SK-N-SH treated with all-trans-retinoic acid at 6 μM for 48 hours (cell line): ENCODE measurements at regions not wholly inside any gene's neighbourhood (a gene's known extent, or its start where the extent isn't known, plus 50 kb on each side); places are given as distances from the start of the nearest gene placed in this dataset.
A peak's percentile ranks its signal among the peaks of the same experiment; 100 is the strongest.

ENCODE experiments used
- ATAC-seq: fragments of 200-7000 bp; cut with Tn5 transposase; 3 replicates; pipeline ENCODE4 v1.9.1; 2020; ENCODE audit warnings: mild to moderate bottlenecking, moderate library complexity
- ARNTL ChIP-seq: fragments of 450-650 bp; formaldehyde crosslinking; IDR thresholded peaks from 2 replicates; pipeline ENCODE4 v1.5.0; 2020; ENCODE audit warnings: low read depth, mild to moderate bottlenecking, moderate library complexity, borderline replicate concordance
- BACH2 ChIP-seq: fragments of 250-450 bp; sonication (Bioruptor Pico); IDR thresholded peaks from 2 replicates; pipeline ENCODE4 v1.9.0; 2021; ENCODE audit warnings: mild to moderate bottlenecking, borderline replicate concordance
- CREB5 ChIP-seq: fragments of 250-450 bp; sonication (Bioruptor Pico); IDR thresholded peaks from 2 replicates; pipeline ENCODE4 v1.5.1; 2020; ENCODE audit warnings: low read depth, mild to moderate bottlenecking, moderate library complexity
- CSRNP3 ChIP-seq: fragments of 250-450 bp; sonication (Bioruptor Pico); IDR thresholded peaks from 2 replicates; pipeline ENCODE4 v1.5.1; 2021; ENCODE audit warnings: mild to moderate bottlenecking, moderate library complexity
- ESRRG ChIP-seq: fragments of 250-450 bp; sonication (Bioruptor Pico); IDR thresholded peaks from 2 replicates; pipeline ENCODE4 v1.6.1; 2021; ENCODE audit warnings: mild to moderate bottlenecking
- GLIS3 ChIP-seq: fragments of 250-450 bp; sonication (Bioruptor Pico); IDR thresholded peaks from 2 replicates; pipeline ENCODE4 v1.5.0; 2020; ENCODE audit warnings: mild to moderate bottlenecking, moderate library complexity
- ISL1 ChIP-seq: fragments of 250-450 bp; sonication (Bioruptor Pico); IDR thresholded peaks from 2 replicates; pipeline ENCODE4 v2.1.2; 2022; ENCODE audit warnings: mild to moderate bottlenecking, moderate library complexity
- OSR1 ChIP-seq: fragments of 250-450 bp; sonication (Bioruptor Pico); IDR thresholded peaks from 2 replicates; pipeline ENCODE4 v1.8.0; 2022; ENCODE audit warnings: moderate library complexity, mild to moderate bottlenecking, inconsistent platforms
- PATZ1 ChIP-seq: fragments of 250-450 bp; sonication (Bioruptor Pico); IDR thresholded peaks from 2 replicates; pipeline ENCODE4 v1.8.0; 2020; ENCODE audit warnings: mild to moderate bottlenecking, moderate library complexity, borderline replicate concordance
- POU6F1 ChIP-seq: fragments of 250-450 bp; sonication (Bioruptor Pico); IDR thresholded peaks from 2 replicates; pipeline ENCODE4 v1.8.0; 2021; ENCODE audit warnings: low read depth, mild to moderate bottlenecking, moderate library complexity, borderline replicate concordance
- PPARA ChIP-seq: fragments of 250-450 bp; sonication (Bioruptor Pico); IDR thresholded peaks from 2 replicates; pipeline ENCODE4 v1.5.0; 2020; ENCODE audit warnings: mild to moderate bottlenecking, borderline replicate concordance
- RARB ChIP-seq: fragments of 250-450 bp; sonication (Bioruptor Pico); IDR thresholded peaks from 2 replicates; pipeline ENCODE4 v1.8.0; 2021; ENCODE audit warnings: mild to moderate bottlenecking, moderate library complexity
- SNAI2 ChIP-seq: fragments of 250-450 bp; sonication (Bioruptor Pico); IDR thresholded peaks from 2 replicates; pipeline ENCODE4 v1.5.0; 2020; ENCODE audit warnings: mild to moderate bottlenecking, moderate library complexity
- TCF4 ChIP-seq: fragments of 250-450 bp; sonication (Bioruptor Pico); IDR thresholded peaks from 2 replicates; pipeline ENCODE4 v1.8.0; 2021; ENCODE audit warnings: mild to moderate bottlenecking, moderate library complexity, borderline replicate concordance
- TOX ChIP-seq: fragments of 250-450 bp; sonication (Bioruptor Pico); IDR thresholded peaks from 2 replicates; pipeline ENCODE4 v1.8.0; 2021; ENCODE audit warnings: mild to moderate bottlenecking, moderate library complexity, borderline replicate concordance
- TSHZ2 ChIP-seq: fragments of 250-450 bp; sonication (Bioruptor Pico); IDR thresholded peaks from 2 replicates; pipeline ENCODE4 v1.5.0; 2020; ENCODE audit warnings: mild to moderate bottlenecking, moderate library complexity
- ZFP3 ChIP-seq: fragments of 250-450 bp; sonication (Bioruptor Pico); IDR thresholded peaks from 2 replicates; pipeline ENCODE4 v1.5.0; 2020; ENCODE audit warnings: mild to moderate bottlenecking, moderate library complexity
- ZFP30 ChIP-seq: fragments of 450-650 bp; formaldehyde crosslinking; IDR thresholded peaks from 2 replicates; pipeline ENCODE4 v1.5.0; 2022; ENCODE audit warnings: mild to moderate bottlenecking, moderate library complexity
- ZNF565 ChIP-seq: fragments of 450-650 bp; formaldehyde crosslinking; conservative IDR thresholded peaks from 2 replicates; pipeline ENCODE4 v1.5.0; 2020; ENCODE audit warnings: low read depth, mild to moderate bottlenecking, moderate library complexity
- ZNF70 ChIP-seq: fragments of 450-650 bp; formaldehyde crosslinking; IDR thresholded peaks from 2 replicates; pipeline ENCODE4 v1.5.0; 2020; ENCODE audit warnings: mild to moderate bottlenecking, moderate library complexity
- ZNF8 ChIP-seq: fragments of 450-650 bp; formaldehyde crosslinking; IDR thresholded peaks from 2 replicates; pipeline ENCODE4 v1.5.0; 2020; ENCODE audit warnings: mild to moderate bottlenecking, moderate library complexity

GRCh38 chr7:112880818-112881418 is 90.7 kb upstream of the TMEM168 start:
- TF ChIP-seq ZNF8 (CRISPR knock-in tag): no peak
- TF ChIP-seq ZFP30 (CRISPR knock-in tag): no peak
- no peak for TF ChIP-seq TOX (CRISPR knock-in tag)
- no peak for TF ChIP-seq ZFP3 (CRISPR knock-in tag)
- no peak for TF ChIP-seq CSRNP3 (CRISPR knock-in tag)
- no peak for TF ChIP-seq ESRRG (CRISPR knock-in tag)
- TF ChIP-seq ARNTL: no peak
- no peak for TF ChIP-seq BACH2 (CRISPR knock-in tag)
- TF ChIP-seq RARB (CRISPR knock-in tag): no peak
- TF ChIP-seq TSHZ2 (CRISPR knock-in tag): no peak
- no peak for TF ChIP-seq PATZ1 (CRISPR knock-in tag)
- TF ChIP-seq ZNF565 (CRISPR knock-in tag): no peak
- TF ChIP-seq ISL1: no peak
- no peak for TF ChIP-seq GLIS3 (CRISPR knock-in tag)
- TF ChIP-seq SNAI2 (CRISPR knock-in tag): no peak
- TF ChIP-seq OSR1: no peak
- TF ChIP-seq ZNF70 (CRISPR knock-in tag): no peak
- TF ChIP-seq TCF4 (CRISPR knock-in tag): no peak
- ATAC-seq: no peak

- TF ChIP-seq CREB5 (CRISPR knock-in tag) (no peak), BACH2 (CRISPR knock-in tag) (no peak), ZNF8 (CRISPR knock-in tag) (no peak), ESRRG (CRISPR knock-in tag) (no peak), ISL1 (no peak), PPARA (CRISPR knock-in tag) (no peak), POU6F1 (CRISPR knock-in tag) (no peak), ZNF565 (CRISPR knock-in tag) (no peak), ZFP3 (CRISPR knock-in tag) (no peak), OSR1 (no peak), CSRNP3 (CRISPR knock-in tag) (no peak), ZFP30 (CRISPR knock-in tag) (no peak)
- peak; percentile 25; the same call in 1 of the 3 replicates for ATAC-seq
These were observed 87.7 kb upstream of the TMEM168 start for GRCh38 chr7:112877691-112878460.
